ENCODE measurements at regions not wholly inside any gene's neighbourhood (a gene's known extent, or its start where the extent isn't known, plus 50 kb on each side); places are given as distances from the start of the nearest gene placed in this dataset.

DNA sequence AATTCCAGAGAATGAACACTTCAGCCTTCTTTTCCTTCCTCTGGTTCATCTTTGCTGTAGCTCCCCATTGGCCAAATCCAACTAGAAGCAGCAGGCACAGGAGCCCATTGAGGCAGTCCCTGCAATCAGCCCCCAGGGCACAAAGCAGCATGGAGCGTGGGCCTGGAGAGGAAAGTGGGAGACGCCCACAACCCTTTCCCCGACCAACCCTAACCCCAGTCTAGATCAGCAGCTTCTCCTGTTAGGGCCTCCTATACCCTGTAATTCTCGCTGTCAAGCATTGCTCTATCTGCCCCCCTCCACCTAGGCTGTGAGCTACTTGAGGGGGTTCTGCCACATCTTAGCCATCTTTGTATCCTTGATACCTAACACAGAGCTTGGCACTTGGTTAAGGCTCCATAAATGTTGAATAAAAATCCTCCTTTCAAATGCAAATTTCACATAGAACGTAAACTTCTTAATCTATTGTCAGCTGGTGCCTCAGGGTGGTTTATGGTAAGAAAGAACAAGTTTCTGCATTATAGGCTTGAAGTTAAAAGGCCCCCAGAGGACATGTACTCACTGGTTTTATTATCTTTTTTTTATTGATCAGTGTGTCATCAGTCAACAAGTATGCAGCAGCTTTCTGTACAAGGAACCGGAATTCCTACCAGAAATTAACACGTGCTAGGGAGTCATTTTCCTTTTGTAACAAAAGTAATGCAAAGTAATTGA lies 97.9 kb upstream of the PFN2 start:
- no peak for DNase-seq (ENCODE audit: low read depth)

DNA sequence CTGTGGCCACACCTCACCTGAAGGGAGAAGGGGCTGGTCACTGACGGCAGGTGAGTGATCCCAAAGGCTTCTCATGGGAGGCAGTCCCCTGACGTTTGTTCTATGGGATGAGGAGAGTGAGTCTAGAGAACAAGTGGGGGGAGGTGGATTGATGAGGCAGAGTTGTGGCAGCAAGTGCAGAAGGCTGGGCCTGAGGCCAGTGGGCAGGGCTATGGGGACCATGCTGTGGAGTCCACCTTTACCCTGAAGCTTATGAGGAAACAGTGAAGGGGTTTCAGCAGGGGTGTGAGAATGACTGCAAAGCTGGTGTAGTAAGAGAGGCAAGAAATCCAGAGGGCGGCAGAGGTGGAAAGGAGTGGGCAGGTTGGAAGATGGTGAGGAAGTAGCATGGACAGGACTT lies 96.9 kb upstream of the PFN2 start:
- no peak for DNase-seq (ENCODE audit: low read depth)

DNA sequence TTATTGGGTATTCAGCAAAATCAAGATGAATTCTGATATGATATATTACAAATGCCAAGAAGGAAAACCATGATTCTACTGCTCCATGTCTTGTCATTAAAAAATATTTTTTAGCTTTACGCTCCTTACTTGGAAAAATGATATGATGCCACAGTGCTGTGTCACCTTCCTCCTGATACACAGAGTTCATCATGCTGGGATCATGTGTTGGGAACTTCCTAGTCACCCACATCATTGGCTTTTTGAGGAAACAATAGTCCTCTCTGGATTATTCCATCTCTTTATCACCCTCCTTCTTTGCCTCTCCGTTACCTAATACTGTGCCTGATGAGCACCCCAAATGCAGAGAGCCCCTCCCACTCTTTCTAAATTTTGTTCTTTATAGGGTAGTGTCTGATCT lies 94.3 kb upstream of the PFN2 start:
- DNase-seq (ENCODE audit: low read depth) = no peak

DNA sequence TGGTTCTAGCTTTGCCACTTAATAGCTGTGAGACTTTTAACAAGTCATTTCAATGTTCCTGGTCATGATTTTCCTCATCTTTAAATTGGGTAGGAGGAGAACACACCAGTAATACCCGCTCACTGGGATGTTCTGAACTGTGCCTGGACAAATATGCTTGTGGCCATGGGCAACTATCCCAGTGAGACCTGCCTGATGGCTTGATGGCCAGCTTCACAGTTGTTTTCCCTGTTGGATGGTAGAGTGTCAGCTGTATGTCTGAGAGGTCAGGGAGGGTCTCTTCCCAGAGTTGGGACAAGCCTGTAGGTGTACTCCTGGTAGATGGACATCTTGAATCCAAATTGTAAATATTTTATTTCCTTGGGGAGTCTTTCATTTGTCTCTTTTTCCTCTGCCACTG lies 92.5 kb upstream of the PFN2 start:
- DNase-seq (ENCODE audit: low read depth) = no peak

DNA sequence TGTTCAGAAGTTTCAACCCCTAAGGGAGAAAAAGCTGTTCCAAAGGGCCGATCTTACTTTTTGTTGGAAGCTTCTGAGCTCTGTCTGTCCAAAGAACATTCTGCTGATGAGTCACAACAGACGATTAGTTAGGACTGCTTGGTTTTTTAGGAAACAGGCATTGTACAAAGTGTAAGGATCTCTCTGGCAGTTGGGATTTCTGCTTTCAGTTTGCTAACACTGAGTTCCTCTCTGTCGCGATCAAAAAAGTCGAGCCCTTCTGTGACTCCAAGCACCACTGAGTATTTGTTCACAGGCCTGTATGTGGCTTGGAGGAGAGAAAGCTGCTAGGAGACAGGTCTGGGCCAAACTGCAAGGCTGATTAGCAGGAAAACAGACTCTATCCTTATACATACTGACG lies 91.8 kb upstream of the PFN2 start:
- no peak for DNase-seq (ENCODE audit: low read depth)

DNA sequence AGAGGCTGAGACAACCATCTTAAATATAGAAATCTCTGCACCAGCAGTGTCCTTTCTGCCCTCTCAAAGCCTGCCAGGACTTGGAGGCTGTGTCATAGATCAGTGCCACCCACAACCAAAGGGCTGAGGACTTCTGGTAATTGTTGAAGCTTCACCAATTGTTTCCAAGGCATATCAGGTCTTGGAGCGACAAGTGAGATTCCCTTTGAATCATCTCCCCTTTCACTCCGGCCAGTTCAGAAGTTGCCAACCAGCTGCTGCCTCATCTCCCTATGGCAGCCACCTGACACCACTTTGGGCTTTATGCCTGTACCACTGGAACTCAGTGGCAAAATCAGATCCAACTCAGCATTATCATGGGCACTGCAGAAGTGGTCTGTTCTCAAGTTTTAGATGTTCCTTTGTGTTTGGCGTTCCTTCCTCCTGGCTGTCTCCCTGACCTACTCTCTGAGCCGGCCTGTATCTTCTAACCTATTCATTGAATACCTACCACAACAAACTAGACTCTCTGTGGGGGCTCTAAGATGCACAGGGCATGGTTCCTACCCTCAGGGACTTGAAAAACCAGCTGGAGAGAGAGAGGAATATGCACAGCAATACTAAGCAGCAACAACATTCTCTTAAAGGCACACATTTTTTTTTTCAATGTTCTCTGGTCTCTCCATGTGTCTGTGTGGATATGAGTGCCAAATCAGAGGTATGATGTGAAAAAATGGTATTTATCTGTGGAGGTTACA lies 90.8 kb upstream of the PFN2 start:
- DNase-seq (ENCODE audit: low read depth) = no peak

DNA sequence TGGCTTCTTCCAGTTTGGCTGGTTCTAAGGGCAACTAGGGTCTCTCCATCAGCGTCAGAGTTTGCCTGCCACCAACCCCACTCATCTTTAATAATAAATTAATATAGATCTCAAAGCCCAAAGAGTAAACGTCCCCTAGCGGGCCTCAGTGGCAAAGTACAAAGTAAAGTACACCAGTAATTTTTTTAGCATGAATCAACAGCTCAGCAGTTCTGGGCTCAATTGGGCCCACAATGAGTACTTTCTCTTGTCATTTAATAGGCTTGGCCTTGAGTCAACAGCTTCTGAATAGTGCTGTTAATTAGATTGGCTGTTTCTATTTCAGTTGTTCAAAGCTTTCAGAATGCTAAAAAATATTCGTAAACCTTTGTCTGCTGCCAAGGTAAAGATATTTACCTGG lies 89.0 kb upstream of the PFN2 start:
- DNase-seq (ENCODE audit: low read depth) = no peak

DNA sequence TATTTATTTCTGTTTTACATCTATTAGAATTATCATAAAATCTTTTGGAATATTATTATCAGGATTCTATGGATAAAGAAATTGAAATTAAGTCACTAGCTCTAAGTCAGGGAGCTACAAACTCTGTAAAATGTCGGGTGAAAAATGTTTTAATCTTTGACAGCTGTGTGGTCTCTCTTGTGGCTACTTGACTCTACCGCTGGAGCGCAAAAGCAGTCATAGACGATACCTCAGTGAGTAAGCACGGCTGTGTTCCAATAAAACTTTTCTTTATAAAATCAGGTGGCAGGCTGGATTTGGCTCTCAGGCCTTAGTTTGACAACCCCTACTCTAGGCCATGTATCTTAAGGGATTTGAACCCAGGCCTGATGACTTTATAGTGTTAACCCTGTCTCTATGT lies 88.5 kb upstream of the PFN2 start:
- no peak for DNase-seq (ENCODE audit: low read depth)

DNA sequence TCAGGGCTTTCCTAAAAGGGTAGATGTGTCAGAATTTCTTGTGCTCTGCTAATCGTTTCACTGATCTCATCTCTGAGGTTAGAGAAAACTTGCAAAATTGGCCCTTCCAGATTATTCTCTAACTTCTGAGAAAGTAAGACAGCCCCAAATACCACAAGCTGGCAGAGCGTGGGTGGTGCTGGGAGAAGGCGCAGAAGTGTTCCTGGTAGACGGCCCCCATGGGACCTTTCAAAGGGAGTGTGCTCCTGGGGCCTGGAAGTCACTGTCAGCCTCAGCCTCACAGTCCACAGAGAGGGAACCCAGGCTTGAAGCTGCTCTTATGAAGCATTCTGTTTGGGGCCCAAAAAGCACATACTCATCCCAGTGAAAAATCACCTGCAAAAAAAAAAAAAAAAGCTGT lies 86.5 kb upstream of the PFN2 start:
- no peak for DNase-seq (ENCODE audit: low read depth)

DNA sequence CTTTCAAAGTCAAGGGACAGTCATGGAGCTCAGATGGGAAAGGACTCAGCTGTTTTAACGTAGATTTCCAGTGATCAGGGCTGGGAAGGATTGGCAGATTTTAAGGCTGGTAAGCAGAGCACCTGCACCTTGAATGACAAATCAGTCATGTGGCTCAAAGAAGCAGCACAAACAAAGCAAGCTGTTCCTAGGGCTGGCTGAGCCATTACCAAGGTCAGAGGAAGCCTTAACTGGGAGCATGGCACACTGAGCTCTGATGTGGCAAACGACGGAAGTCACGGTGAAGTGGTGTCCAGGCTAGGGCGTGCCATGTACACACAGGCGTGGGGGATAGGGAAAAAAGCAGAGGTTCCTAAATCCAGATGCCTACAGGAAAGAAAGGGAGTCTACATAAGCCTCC lies 84.6 kb upstream of the PFN2 start:
- no peak for DNase-seq (ENCODE audit: low read depth)

DNA sequence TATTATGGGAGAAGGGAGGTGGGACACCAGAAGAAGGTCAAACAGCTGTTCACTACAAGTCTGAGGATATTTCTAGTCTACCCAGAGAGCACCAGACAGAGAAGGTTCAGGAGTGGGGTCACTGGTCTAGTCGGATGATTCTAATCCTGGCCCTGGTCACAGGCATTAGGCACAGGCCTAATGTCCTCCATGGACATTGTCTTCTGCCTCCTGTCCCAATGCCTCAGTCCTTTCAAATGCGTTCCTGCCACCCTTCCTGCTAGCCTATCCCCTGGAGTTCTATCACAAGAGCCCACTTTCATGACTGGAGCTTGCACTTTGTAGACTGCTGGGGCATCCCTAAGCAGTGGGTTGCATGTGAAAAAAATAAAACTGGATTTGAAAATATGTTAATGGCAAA lies 83.9 kb upstream of the PFN2 start:
- DNase-seq (ENCODE audit: low read depth) = no peak

DNA sequence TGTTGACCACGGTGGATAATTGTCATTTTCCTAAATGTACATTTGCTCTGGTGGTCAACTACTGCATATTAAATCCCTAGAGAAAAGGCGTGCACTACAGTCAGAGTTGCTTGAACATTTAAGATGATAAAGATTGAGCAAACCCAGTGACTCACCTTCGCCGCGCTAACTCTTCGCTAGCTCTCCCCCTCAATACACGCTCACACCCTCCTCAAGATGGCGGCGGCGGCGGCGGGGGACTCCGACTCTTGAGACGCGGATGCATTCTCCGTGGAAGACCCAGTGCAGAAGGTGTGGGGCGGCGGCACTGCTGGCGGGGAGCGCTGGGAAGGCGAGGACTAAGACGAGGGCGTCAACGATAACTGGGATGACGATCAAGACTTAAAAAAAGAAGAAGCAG lies 79.8 kb upstream of the PFN2 start:
- DNase-seq (ENCODE audit: low read depth) = no peak

DNA sequence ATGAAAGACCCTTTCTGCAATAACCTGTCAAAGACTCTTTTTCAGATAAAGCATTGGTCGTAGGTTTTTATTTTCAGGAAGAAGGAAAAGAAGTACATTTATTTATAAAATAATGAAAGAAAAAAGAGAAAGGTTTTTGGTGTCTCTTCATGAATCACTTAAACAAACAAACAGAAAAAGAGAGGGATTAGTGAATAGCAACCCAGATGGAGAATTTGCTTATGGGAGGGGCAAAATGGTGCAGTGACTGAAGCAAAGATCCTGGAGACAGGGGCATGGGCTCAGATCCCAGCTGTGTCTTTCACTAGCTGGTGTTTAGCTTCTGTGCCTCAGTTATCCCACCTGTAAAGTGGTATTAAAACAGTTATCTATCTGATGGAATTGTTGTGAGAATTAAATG lies 78.6 kb upstream of the PFN2 start:
- no peak for DNase-seq (ENCODE audit: low read depth)

DNA sequence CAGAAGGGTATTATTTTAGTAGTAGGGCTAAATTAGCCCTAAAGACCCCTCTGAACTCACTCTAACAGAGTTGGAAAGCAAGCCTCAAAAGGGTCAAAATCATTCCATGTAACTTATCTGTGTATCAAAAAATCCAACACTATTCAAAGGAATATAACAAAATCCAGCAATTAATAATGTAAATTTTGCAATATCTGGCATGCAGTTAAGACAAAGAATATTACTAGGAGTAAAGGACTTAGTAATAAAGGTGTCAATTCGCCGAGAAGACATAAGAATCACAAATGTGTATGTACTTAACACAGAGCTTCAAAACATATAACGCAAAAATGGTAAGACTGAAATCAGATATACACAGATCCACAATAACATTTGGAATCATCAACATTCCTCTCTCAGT lies 71.2 kb upstream of the PFN2 start:
- DNase-seq (ENCODE audit: low read depth) = no peak

DNA sequence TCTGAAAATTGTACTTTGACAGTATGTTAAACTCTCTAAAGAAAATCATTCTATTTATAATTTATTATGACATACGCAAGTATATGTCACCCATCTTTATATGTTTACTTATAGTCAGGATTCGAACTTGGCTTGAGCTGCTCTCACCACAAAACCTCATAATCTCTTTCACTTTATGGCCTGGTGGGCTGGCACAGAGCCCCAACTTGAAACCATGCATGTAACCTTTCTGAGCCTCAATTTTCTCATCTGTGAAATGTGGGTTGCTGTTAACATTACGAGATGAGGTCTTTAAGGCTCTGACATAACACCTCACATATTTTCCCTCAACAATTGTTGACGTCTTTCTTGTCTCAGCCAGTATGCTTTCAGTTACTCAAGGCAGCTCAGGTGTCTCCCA lies 69.4 kb upstream of the PFN2 start:
- no peak for DNase-seq (ENCODE audit: low read depth)

DNA sequence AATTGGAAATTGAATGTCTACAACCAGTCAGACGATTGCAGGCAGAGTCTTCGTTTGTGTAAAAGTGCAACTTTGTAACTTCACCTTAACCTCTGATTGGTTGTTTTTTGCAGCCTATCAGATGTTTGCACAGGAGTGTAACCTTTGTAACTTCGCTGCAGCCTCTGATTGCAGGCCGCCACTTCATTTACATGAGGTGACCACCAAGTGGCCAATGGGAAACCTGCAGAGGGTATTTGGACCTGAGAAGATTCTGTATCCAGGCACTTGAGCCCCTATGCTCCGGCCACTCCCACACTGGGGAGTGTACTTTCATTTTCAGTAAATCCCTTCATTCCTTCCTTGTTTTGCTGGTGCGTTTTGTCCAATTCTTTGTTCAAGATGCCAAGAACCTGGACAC lies 68.1 kb upstream of the PFN2 start:
- no peak for DNase-seq (ENCODE audit: low read depth)

DNA sequence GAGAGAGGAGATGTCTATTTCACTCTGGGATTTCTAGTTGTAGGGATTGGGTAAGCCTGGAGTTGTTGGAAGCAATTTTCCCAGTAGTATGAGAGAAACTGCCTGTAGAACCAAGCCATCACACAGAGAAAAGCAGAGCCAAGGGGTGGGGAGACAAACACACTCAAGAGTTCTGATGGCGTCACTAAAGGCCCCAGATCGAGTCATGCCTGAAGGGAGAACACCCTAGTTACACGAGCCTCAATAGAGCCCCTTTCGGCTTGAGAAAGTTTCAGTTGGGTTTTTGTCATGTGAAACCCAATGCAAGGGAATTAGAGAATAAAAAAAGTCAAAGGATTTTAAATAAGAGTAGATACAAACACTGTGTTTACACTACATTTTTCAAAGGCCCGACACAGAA lies 66.1 kb upstream of the PFN2 start:
- no peak for DNase-seq (ENCODE audit: low read depth)

DNA sequence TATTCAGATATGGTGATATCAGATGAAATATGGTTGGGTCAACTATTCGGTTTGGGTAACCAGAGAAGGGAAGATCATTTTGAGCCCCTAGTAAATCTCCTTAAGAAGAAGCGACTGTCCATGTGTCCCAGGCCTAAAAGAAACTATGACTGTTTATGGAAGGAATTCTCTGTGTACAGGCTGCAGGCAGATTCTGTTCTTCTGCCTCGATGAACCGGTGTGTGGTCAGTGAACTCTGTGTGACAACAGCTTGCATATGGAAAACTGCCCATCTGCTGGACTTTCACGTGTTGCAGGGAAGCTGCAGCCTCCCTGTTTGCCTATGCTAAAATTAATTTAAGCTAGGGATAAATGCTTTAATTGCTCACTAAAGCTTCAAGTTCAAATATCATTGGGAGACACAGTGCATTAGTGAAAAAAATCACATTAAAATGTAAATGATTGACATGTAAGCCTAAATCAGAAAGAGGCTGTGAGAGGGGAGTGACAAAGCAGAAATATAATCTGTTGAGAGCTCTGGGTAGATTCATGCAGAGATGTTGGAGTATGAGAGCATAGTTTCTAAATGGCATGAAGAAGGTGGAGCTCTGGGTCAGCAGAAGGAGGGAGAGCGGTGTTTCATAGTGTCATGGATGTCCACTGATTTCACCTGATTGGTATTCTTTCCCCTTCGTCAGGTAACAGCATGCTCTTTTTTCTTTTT lies 65.4 kb upstream of the PFN2 start:
- DNase-seq (ENCODE audit: low read depth) = no peak

DNA sequence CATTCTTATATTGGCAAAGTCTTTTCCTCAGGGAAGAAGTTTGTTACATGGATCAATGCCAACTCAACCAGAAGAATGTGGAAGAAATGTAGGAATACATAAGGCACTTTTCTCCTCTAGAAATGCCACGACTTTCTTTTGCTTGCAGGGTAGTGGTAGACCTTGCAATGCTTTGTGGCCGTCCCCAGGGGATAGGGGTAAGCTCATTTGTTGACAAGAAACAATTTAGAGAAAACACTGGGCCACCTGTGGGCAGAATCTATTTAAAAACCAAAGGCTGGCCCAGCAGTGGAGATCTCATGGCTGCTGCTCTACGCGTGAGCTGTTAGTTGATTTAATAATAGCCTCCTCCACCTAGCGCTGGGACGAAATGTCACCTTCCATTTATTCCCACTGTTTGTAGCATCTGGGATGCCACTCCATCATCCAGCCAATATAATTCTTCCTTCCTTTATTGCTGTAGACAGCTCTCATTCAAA lies 64.6 kb upstream of the PFN2 start:
- DNase-seq (ENCODE audit: low read depth) = no peak

DNA sequence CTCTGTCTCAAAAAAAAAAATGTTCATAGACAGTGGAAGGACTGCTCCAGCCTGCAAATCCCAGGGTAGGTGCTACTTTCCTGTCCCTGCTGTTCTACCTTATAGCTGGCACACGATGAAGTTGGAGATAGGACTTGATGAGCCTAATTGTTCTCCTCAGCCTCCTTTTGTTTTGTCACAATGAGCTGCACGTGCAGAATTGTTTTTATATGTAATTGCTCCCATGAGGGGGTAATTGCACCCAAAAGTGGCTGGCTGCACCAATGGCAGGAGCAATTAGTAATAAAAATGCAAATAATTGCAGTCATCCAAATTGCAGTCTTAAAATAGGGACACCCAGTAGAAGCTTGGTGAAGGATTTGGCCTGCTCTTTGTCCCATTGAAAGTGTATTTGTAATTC lies 63.0 kb upstream of the PFN2 start:
- DNase-seq (ENCODE audit: low read depth) = no peak

DNA sequence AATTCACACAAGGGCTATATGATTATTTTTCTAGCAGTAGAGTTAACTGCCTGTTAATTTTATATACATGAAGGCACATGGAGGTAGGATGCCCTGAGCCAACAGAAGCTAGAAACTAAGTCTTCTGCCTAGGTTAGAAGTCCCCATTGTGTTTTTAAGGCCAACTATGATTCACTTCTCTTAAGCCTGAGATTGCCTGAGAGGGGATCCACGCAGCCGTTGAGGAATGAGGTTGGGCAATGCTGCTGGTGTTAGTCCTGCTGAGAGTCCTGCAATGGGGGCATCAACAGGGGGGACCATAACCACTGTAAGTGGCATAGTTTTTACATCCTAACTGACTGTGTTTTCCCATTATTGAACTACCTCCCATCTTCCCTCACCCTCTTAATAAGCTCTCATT lies 60.1 kb upstream of the PFN2 start:
- DNase-seq (ENCODE audit: low read depth) = no peak

DNA sequence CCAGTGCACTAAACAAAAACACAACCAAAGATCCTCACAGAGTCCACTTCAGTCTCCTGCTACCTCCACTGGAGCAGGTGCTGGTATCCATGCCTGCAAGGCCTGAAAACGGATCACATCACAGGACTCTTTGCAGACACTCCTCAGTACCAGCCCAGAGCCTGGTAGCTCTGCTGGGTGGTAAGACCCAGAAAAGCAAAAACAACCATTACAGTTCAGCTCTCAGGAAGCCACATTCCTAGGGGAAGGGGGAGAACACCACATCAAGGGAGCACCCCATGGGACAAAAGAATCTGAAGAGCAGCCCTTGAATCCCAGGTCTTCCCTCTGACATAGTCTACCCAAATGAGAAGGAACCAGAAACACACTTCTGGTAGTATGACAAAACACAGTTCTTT lies 52.5 kb upstream of the PFN2 start:
- no peak for DNase-seq (ENCODE audit: low read depth)
